Trophoblast cell (in vitro differentiated cells and primary cell): ENCODE measurements at regions not wholly inside any gene's neighbourhood (a gene's known extent, or its start where the extent isn't known, plus 50 kb on each side); places are given as distances from the start of the nearest gene placed in this dataset.
"Not testable (repeated sequence)": the region's sequence is repeated elsewhere in the genome, so short reads cannot be mapped to it uniquely, and the experiment has no call there.

ENCODE experiments used
- DNase-seq, 2 donors: peaks; one replicate each; pipeline ENCODE4 v3.0.0-alpha.2; 2016
- H2AFZ ChIP-seq: 2 replicates; pipeline ENCODE4 v1.6.1; 2013; ENCODE audit warnings: low read length, moderate library complexity, mild to moderate bottlenecking; ENCODE audit not compliant: insufficient read depth, poor library complexity
- H2AK5ac ChIP-seq: 2 replicates; pipeline ENCODE4 v1.6.1; 2013; ENCODE audit warnings: mild to moderate bottlenecking, low read length
- H2BK120ac ChIP-seq: 2 replicates; pipeline ENCODE4 v1.6.1; 2013; ENCODE audit warnings: low read length, mild to moderate bottlenecking, moderate library complexity; ENCODE audit not compliant: insufficient read depth, poor library complexity
- H2BK12ac ChIP-seq: 2 replicates; pipeline ENCODE4 v1.6.1; 2013; ENCODE audit warnings: mild to moderate bottlenecking, low read length, moderate library complexity
- H2BK5ac ChIP-seq: 2 replicates; pipeline ENCODE4 v1.6.1; 2013; ENCODE audit warnings: low read length, low read depth, moderate library complexity, mild to moderate bottlenecking; ENCODE audit not compliant: poor library complexity
- H3K14ac ChIP-seq: 2 replicates; pipeline ENCODE4 v1.6.1; 2013; ENCODE audit warnings: mild to moderate bottlenecking, low read length
- H3K18ac ChIP-seq: 2 replicates; pipeline ENCODE4 v1.6.1; 2013; ENCODE audit warnings: mild to moderate bottlenecking, low read length
- H3K23ac ChIP-seq: 2 replicates; pipeline ENCODE4 v1.6.1; 2013; ENCODE audit warnings: low read length
- H3K27ac ChIP-seq: 2 replicates; pipeline ENCODE4 v1.5.1; 2013; ENCODE audit warnings: low read depth, mild to moderate bottlenecking, inconsistent platforms, low read length, moderate library complexity
- H3K27me3 ChIP-seq: 2 replicates; pipeline ENCODE4 v1.6.1; 2013; ENCODE audit warnings: inconsistent platforms, mild to moderate bottlenecking, low read length, moderate library complexity; ENCODE audit not compliant: insufficient read depth
- H3K36me3 ChIP-seq, 2 experiments: 1 replicate in 1 of 2; 2 replicates in 1 of 2; pipeline ENCODE4 v1.6.1; 2013; ENCODE audit warnings: low read length in 2 of 2, mild to moderate bottlenecking in 2 of 2, moderate library complexity in 1 of 2; ENCODE audit not compliant: insufficient read depth in 2 of 2, control insufficient read depth in 1 of 2
- H3K4ac ChIP-seq: 2 replicates; pipeline ENCODE4 v1.6.1; 2013; ENCODE audit warnings: low read depth, mild to moderate bottlenecking, low read length, moderate library complexity
- H3K4me1 ChIP-seq, 2 experiments: 1 replicate in 1 of 2; 2 replicates in 1 of 2; pipeline ENCODE4 v1.6.1; 2013; ENCODE audit warnings: low read length in 2 of 2, mild to moderate bottlenecking in 2 of 2, moderate library complexity in 1 of 2; ENCODE audit not compliant: insufficient read depth in 2 of 2, control insufficient read depth in 1 of 2
- H3K4me2 ChIP-seq: 2 replicates; pipeline ENCODE4 v1.6.1; 2013; ENCODE audit warnings: inconsistent platforms, mild to moderate bottlenecking, low read length, moderate library complexity
- H3K4me3 ChIP-seq: 2 replicates; pipeline ENCODE4 v1.5.1; 2013; ENCODE audit warnings: mild to moderate bottlenecking, low read depth, low read length, inconsistent platforms
- H3K79me1 ChIP-seq: one replicate; pipeline ENCODE4 v1.6.1; 2013; ENCODE audit warnings: low read length
- H3K79me2 ChIP-seq: 2 replicates; pipeline ENCODE4 v1.6.1; 2013; ENCODE audit warnings: low read length, mild to moderate bottlenecking; ENCODE audit not compliant: control insufficient read depth, insufficient read depth, poor library complexity
- H3K9ac ChIP-seq: 2 replicates; pipeline ENCODE4 v1.6.1; 2013; ENCODE audit warnings: mild to moderate bottlenecking, low read length
- H3K9me3 ChIP-seq: 2 replicates; pipeline ENCODE4 v1.6.1; 2013; ENCODE audit warnings: low read depth, mild to moderate bottlenecking, control low read depth, inconsistent platforms, low read length; ENCODE audit not compliant: insufficient read depth
- H4K12ac ChIP-seq: 2 replicates; pipeline ENCODE4 v1.6.1; 2013; ENCODE audit warnings: low read depth, mild to moderate bottlenecking, low read length, moderate library complexity
- H4K8ac ChIP-seq: 2 replicates; pipeline ENCODE4 v1.6.1; 2013; ENCODE audit warnings: low read depth, mild to moderate bottlenecking, low read length, moderate library complexity
- H4K91ac ChIP-seq: one replicate; pipeline ENCODE4 v1.6.1; 2013; ENCODE audit warnings: low read depth, mild to moderate bottlenecking, low read length, moderate library complexity
- WGBS: extraction: QIAGEN DNeasy Blood & Tissue Kit; methylation state at CpG from one replicate; pipeline ENCODE4 v1.1.7; 2013; ENCODE audit warnings: missing lambda C conversion rate; ENCODE audit not compliant: insufficient read length, insufficient coverage; ENCODE audit errors: extremely low coverage; 5-methylcytosine and 5-hydroxymethylcytosine counted together

GRCh38 chr21:5086416-5086815 lies 5435.0 kb upstream of the TPTE start:
- not testable (repeated sequence) for H3K4me3 ChIP-seq, H3K4ac ChIP-seq, H4K8ac ChIP-seq, DNase-seq, H3K9ac ChIP-seq, H2BK5ac ChIP-seq, H3K27ac ChIP-seq, H3K4me1 ChIP-seq, H3K27me3 ChIP-seq, H3K79me2 ChIP-seq, H3K14ac ChIP-seq, H3K9me3 ChIP-seq, H3K23ac ChIP-seq, H3K79me1 ChIP-seq, H2BK12ac ChIP-seq, H3K18ac ChIP-seq, H3K4me2 ChIP-seq, H3K36me3 ChIP-seq, H2AK5ac ChIP-seq, H4K12ac ChIP-seq, H2AFZ ChIP-seq, H4K91ac ChIP-seq, H2BK120ac ChIP-seq
- no CpG with 5 or more reads among the region's 17 CpGs for WGBS

- H4K8ac ChIP-seq, H3K23ac ChIP-seq, H3K4me3 ChIP-seq, H2AFZ ChIP-seq, H3K27me3 ChIP-seq, H3K9me3 ChIP-seq, DNase-seq, H3K36me3 ChIP-seq, H2BK5ac ChIP-seq, H3K4me2 ChIP-seq, H3K4ac ChIP-seq, H4K12ac ChIP-seq, H3K27ac ChIP-seq, H4K91ac ChIP-seq, H2AK5ac ChIP-seq, H3K18ac ChIP-seq, H3K14ac ChIP-seq, H3K79me1 ChIP-seq, H3K9ac ChIP-seq, H2BK12ac ChIP-seq, H3K4me1 ChIP-seq, H3K79me2 ChIP-seq, H2BK120ac ChIP-seq: not testable (repeated sequence)
- no CpG with 5 or more reads among the region's 20 CpGs for WGBS
Observed at GRCh38 chr21:5088820-5089219, 5432.6 kb upstream of the TPTE start.

GRCh38 chr21:5089399-5090089 lies 5431.8 kb upstream of the TPTE start:
- H3K79me1 ChIP-seq, DNase-seq, H3K4me2 ChIP-seq, H3K4ac ChIP-seq, H2BK5ac ChIP-seq, H3K27me3 ChIP-seq, H3K36me3 ChIP-seq, H3K18ac ChIP-seq, H3K14ac ChIP-seq, H2BK120ac ChIP-seq, H2BK12ac ChIP-seq, H3K4me1 ChIP-seq, H3K23ac ChIP-seq, H2AFZ ChIP-seq, H4K91ac ChIP-seq, H3K4me3 ChIP-seq, H4K12ac ChIP-seq, H3K9ac ChIP-seq, H4K8ac ChIP-seq, H3K79me2 ChIP-seq, H3K9me3 ChIP-seq, H2AK5ac ChIP-seq, H3K27ac ChIP-seq: not testable (repeated sequence)
- no CpG with 5 or more reads among the region's 15 CpGs for WGBS

- not testable (repeated sequence) for H3K36me3 ChIP-seq, H2AFZ ChIP-seq, H3K27ac ChIP-seq, H2BK12ac ChIP-seq, H3K23ac ChIP-seq, H3K4me2 ChIP-seq, H4K8ac ChIP-seq, H4K12ac ChIP-seq, H3K14ac ChIP-seq, H3K27me3 ChIP-seq, H3K79me2 ChIP-seq, H2BK120ac ChIP-seq, H2BK5ac ChIP-seq, H3K4ac ChIP-seq, H3K79me1 ChIP-seq, H2AK5ac ChIP-seq, H3K4me3 ChIP-seq, H4K91ac ChIP-seq, H3K9me3 ChIP-seq, H3K9ac ChIP-seq, H3K18ac ChIP-seq, H3K4me1 ChIP-seq, DNase-seq
- WGBS = no CpG with 5 or more reads among the region's 34 CpGs
Observed at GRCh38 chr21:5090132-5091079, 5431.0 kb upstream of the TPTE start.
